Adrenal gland (tissue), 9 donors: ENCODE measurements at regions not wholly inside any gene's neighbourhood (a gene's known extent, or its start where the extent isn't known, plus 50 kb on each side); places are given as distances from the start of the nearest gene placed in this dataset.

ENCODE experiments used
- DNase-seq, 7 donors: peaks; one replicate each; pipeline ENCODE4 v3.0.0-alpha.2; 2019 to 2020
- H3K27ac ChIP-seq, 5 donors: fragments of 200-600 bp; sonication (generic) in 4 of 5; 1 replicate in 3 of 5; 2 replicates in 2 of 5; pipeline versions ENCODE4 v1.5.1 to v1.8.0; 2016 to 2020; ENCODE audit warnings: mild to moderate bottlenecking in 1 of 5
- H3K27me3 ChIP-seq: fragments of 200-600 bp; 2 replicates; pipeline ENCODE4 v1.8.0; 2021
- H3K36me3 ChIP-seq, 2 donors: fragments of 200-600 bp; replicated peaks in 1 of 2; 1 replicate in 1 of 2; 2 replicates in 1 of 2; pipeline versions ENCODE4 v1.5.1 to v1.8.0; 2018 to 2022
- H3K4me1 ChIP-seq, 2 donors: fragments of 200-600 bp; replicated peaks in 1 of 2; 1 replicate in 1 of 2; 2 replicates in 1 of 2; pipeline versions ENCODE4 v1.5.1 to v1.8.0; 2018 to 2021
- H3K4me3 ChIP-seq, 4 donors: fragments of 200-600 bp; sonication (generic) in 3 of 4; one replicate each; pipeline ENCODE4 v1.5.1; 2016 to 2018
- H3K9me3 ChIP-seq, 3 donors: fragments of 200-600 bp; sonication (generic) in 1 of 3; replicated peaks in 1 of 3; 1 replicate in 2 of 3; 2 replicates in 1 of 3; pipeline versions ENCODE4 v1.5.1 to v1.8.0; 2016 to 2021
- CTCF ChIP-seq, 6 experiments: fragments of 450-650 bp in 4 of 6; fragments of 200-600 bp in 2 of 6; sonication (generic) in 1 of 6; IDR thresholded peaks; 1 replicate in 5 of 6; 2 replicates in 1 of 6; pipeline versions ENCODE4 v1.5.1 to v1.8.0; 2016 to 2021; ENCODE audit warnings: antibody characterized with exemption in 6 of 6, mild to moderate bottlenecking in 2 of 6, moderate library complexity in 1 of 6
- POLR2A ChIP-seq, 2 donors: fragments of 450-650 bp; IDR thresholded peaks; one replicate each; pipeline ENCODE4 v1.6.1; 2017; ENCODE audit warnings: antibody characterized with exemption in 2 of 2, mild to moderate bottlenecking in 2 of 2, moderate library complexity in 1 of 2
- WGBS, 4 donors: extraction: QIAGEN DNeasy Blood & Tissue Kit in 2 of 4; methylation state at CpG; one replicate each; pipeline versions ENCODE4 v1.1.5 to v1.1.7; 2013 to 2017; 5-methylcytosine and 5-hydroxymethylcytosine counted together
- intact Hi-C, 2 donors: fragments of 100-400 bp; cut with DNase I; formaldehyde crosslinking; loops; one replicate each; pipeline versions ENCODE4 v1.14.1 to v1.15.0; 2022 to 2023
- donor health status: healthy with polysubstance abuse.
- donor health status: Bipolar disorder and iron deficiency.
- donor health status: DM: yes; HTN: yes; CAD: no.
- donor health status: DM: no; HTN: no; CAD: no.
- donor health status: DM: no; HTN: no; CAD: no.

GRCh38 chr5:106374956-106375355 is 1295.8 kb downstream of the EFNA5 start:
- no peak for DNase-seq
- H3K4me1 ChIP-seq, result no peaks in the 10 kb centered on the region
- no peak for TF ChIP-seq POLR2A (IDR thresholded peaks at IDR 0.05)
- no peaks in the 10 kb centered on the region for H3K9me3 ChIP-seq
- no peaks in the 10 kb centered on the region for H3K36me3 ChIP-seq
- H3K27me3 ChIP-seq, result no peaks in the 10 kb centered on the region
- H3K4me3 ChIP-seq, result no peak overlapping the region
- intact Hi-C loops, result no loop called here
- no peak overlapping the region for H3K27ac ChIP-seq

GRCh38 chr5:106368021-106368420 is 1302.7 kb downstream of the EFNA5 start:
- Histone ChIP-seq H3K27me3 (no peaks in the 10 kb centered on the region), H3K9me3 (no peaks in the 10 kb centered on the region), H3K4me1 (no peaks in the 10 kb centered on the region), H3K4me3 (no peak overlapping the region), H3K36me3 (no peaks in the 10 kb centered on the region), H3K27ac (no peak overlapping the region)
- TF ChIP-seq CTCF (IDR thresholded peaks at IDR 0.05) (no peak), POLR2A (IDR thresholded peaks at IDR 0.05) (no peak)
- 53 to 75% (median 57%) methylated on average over 1 of the region's 1 CpG for WGBS, 4 donors
- intact Hi-C loops, result no loop called here
- no peak for DNase-seq

GRCh38 chr5:106367281-106367680 is 1303.5 kb downstream of the EFNA5 start:
- Histone ChIP-seq H3K27ac (no peak overlapping the region), H3K4me1 (no peaks in the 10 kb centered on the region), H3K4me3 (no peak overlapping the region), H3K9me3 (no peaks in the 10 kb centered on the region), H3K36me3 (no peaks in the 10 kb centered on the region), H3K27me3 (no peaks in the 10 kb centered on the region)
- intact Hi-C loops, result no loop called here
- TF ChIP-seq CTCF (IDR thresholded peaks at IDR 0.05) (no peak), POLR2A (IDR thresholded peaks at IDR 0.05) (no peak)
- DNase-seq, result no peak
- WGBS, 4 donors, result 63 to 88% (median 77%) methylated on average over 1 of the region's 1 CpG

- H3K27me3 ChIP-seq, result no peaks in the 10 kb centered on the region
- no peak for DNase-seq
- TF ChIP-seq POLR2A (IDR thresholded peaks at IDR 0.05) (no peak), CTCF (IDR thresholded peaks at IDR 0.05) (no peak)
- intact Hi-C loops, result no loop called here
- H3K4me3 ChIP-seq, result no peak overlapping the region
- 86 to 92% (median 90%) methylated on average over 1 of the region's 1 CpG for WGBS, 4 donors
- no peaks in the 10 kb centered on the region for H3K36me3 ChIP-seq
- H3K9me3 ChIP-seq, result no peaks in the 10 kb centered on the region
- no peaks in the 10 kb centered on the region for H3K4me1 ChIP-seq
- no peak overlapping the region for H3K27ac ChIP-seq
These were observed 1307.2 kb downstream of the EFNA5 start for GRCh38 chr5:106363578-106363977.

GRCh38 chr5:106361905-106362304 is 1308.8 kb downstream of the EFNA5 start:
- intact Hi-C loops, result no loop called here
- whole genome bisulfite sequencing, 4 donors, result 55 to 74% (median 64%) methylated on average over 1 of the region's 1 CpG
- TF ChIP-seq CTCF (IDR thresholded peaks at IDR 0.05) (no peak), POLR2A (IDR thresholded peaks at IDR 0.05) (no peak)
- Histone ChIP-seq H3K9me3 (no peaks in the 10 kb centered on the region), H3K4me1 (no peaks in the 10 kb centered on the region), H3K27me3 (no peaks in the 10 kb centered on the region), H3K27ac (no peak overlapping the region), H3K36me3 (no peaks in the 10 kb centered on the region), H3K4me3 (no peak overlapping the region)
- no peak for DNase-seq
